Muscle layer of duodenum (tissue), 2 donors: ENCODE measurements at regions not wholly inside any gene's neighbourhood (a gene's known extent, or its start where the extent isn't known, plus 50 kb on each side); places are given as distances from the start of the nearest gene placed in this dataset.

ENCODE experiments used
- H3K27ac ChIP-seq: one replicate; pipeline ENCODE4 v1.7.0; 2013; ENCODE audit warnings: mild to moderate bottlenecking, low read length
- H3K27me3 ChIP-seq: one replicate; pipeline ENCODE4 v1.7.0; 2013; ENCODE audit warnings: low read depth, mild to moderate bottlenecking, control low read depth, low read length
- H3K36me3 ChIP-seq, 2 donors: one replicate each; pipeline ENCODE4 v1.7.0; 2013; ENCODE audit warnings: low read length in 2 of 2, control low read depth in 1 of 2, mild to moderate bottlenecking in 1 of 2; ENCODE audit not compliant: insufficient read depth in 2 of 2, control insufficient read depth in 1 of 2
- H3K4me1 ChIP-seq, 2 donors: one replicate each; pipeline ENCODE4 v1.7.0; 2013; ENCODE audit warnings: low read length in 2 of 2, mild to moderate bottlenecking in 2 of 2, control low read depth in 1 of 2, moderate library complexity in 1 of 2; ENCODE audit not compliant: insufficient read depth in 2 of 2, control insufficient read depth in 1 of 2
- H3K4me3 ChIP-seq, 2 donors: one replicate each; pipeline ENCODE4 v1.7.0; 2013; ENCODE audit warnings: low read length in 2 of 2, low read depth in 1 of 2, mild to moderate bottlenecking in 1 of 2
- H3K9me3 ChIP-seq, 2 donors: one replicate each; pipeline ENCODE4 v1.7.0; 2013; ENCODE audit warnings: low read length in 2 of 2, control low read depth in 1 of 2, mild to moderate bottlenecking in 1 of 2; ENCODE audit not compliant: control insufficient read depth in 1 of 2
- donor health status: healthy.

DNA sequence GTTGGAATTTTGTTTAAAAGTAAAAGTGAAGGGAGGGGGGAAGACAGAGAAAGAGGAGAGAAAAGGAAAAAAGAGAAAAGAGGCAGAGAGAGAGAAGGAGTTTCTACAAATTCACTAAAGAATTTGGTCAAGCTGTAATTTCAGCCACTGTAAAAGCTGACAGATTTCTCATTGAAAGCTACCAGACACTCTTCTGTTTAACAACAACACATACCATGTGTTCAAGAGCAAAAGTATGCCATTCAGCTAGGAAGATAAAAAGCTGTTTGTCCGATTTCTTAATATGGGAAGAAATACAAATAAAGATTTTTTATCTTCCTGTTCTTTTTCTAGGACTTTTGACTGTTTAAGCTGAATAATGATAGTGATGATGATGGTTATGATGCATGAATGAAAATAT, 204.8 kb upstream of the RSPO3 start:
- Histone ChIP-seq H3K36me3 (no peaks in the 10 kb centered on the region), H3K4me3 (no peak overlapping the region), H3K27me3 (no peaks in the 10 kb centered on the region), H3K4me1 (peaks cover 0 to 9% of the 10 kb centered on the region in 2 donors), H3K27ac (no peak overlapping the region), H3K9me3 (no peaks in the 10 kb centered on the region)

DNA sequence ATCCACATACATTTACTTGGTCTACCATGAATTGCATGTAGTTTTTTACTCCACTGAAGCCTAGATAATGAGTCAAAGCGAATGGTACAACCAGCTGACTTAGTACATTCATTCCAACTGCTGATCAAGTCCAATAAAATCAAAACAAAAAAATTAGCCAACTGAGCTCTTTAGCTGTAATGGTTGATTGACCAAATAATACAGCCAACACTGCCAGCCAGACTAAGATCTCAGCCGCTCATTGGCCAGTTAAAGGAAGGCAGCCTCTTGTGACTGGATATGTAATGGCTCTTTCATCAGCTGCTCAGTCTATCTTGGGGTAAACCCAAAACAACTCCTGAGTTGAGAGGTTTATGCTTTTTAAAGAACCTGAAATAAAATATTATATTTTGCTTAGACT, 204.3 kb upstream of the RSPO3 start:
- Histone ChIP-seq H3K4me1 (peaks cover 0 to 9% of the 10 kb centered on the region in 2 donors), H3K4me3 (no peak overlapping the region), H3K27me3 (no peaks in the 10 kb centered on the region), H3K9me3 (no peaks in the 10 kb centered on the region), H3K36me3 (no peaks in the 10 kb centered on the region), H3K27ac (no peak overlapping the region)

DNA sequence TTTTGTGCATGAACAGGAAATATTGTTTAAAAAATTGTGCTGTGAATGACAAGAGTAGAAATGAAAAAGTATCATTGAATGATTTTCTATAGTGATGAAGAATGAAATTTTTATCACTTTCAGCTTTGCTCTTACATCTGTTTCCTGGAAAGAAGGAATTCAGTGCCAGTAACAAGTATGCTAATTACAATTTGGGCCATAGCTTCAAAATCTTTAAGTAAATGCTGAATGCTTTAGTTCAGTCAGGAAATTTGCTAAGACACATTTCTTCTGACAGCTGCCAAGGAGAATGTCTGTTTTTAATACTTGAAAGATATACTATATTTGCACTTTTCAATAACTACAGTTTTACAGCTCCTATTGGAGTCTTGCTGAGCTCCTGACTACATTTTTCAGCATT, 203.7 kb upstream of the RSPO3 start:
- Histone ChIP-seq H3K36me3 (no peaks in the 10 kb centered on the region), H3K9me3 (no peaks in the 10 kb centered on the region), H3K27ac (no peak overlapping the region), H3K4me3 (no peak overlapping the region), H3K27me3 (no peaks in the 10 kb centered on the region), H3K4me1 (peaks cover 0 to 9% of the 10 kb centered on the region in 2 donors)

DNA sequence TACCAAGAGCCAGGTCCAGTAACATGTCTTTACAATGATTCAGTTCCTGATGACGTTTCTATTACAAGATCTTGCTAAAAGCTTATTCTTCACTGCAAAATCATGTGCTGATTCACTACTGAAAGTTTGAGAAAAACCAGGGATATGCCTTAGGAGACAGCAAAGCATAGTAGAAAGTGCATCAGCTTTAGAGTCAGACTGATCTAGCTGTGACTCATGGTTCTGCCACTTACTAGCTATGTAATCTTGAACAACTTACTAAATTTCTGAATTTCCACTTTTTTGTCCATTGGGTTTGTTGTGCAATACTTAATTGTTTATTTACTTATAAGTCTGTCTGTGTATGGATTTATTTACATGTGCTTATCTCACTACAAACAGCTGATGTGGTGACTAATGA, 198.5 kb upstream of the RSPO3 start:
- no peak overlapping the region for H3K27ac ChIP-seq
- H3K4me3 ChIP-seq, result no peak overlapping the region
- no peaks in the 10 kb centered on the region for H3K36me3 ChIP-seq
- no peaks in the 10 kb centered on the region for H3K27me3 ChIP-seq
- H3K9me3 ChIP-seq, result no peaks in the 10 kb centered on the region
- H3K4me1 ChIP-seq, result no peaks in the 10 kb centered on the region

DNA sequence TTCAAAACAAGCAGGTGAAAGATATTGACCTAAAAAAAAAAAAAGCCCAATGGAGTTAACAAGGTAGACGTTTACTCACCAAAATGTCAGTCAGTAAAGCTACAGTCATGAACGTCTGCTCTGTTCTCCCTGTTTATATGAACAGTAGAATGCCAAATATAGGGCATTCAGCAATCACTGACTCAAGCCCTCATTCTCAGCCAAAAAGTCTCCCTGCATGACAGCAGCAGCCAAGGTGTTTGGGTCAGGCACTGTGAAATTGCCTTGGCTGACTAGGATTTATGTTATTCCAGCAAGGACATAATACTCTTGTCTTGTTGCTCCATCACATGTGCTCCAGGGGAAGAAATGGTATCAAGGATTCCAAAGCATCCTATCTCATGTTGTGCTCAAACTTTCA, 194.7 kb upstream of the RSPO3 start:
- H3K36me3 ChIP-seq, result no peaks in the 10 kb centered on the region
- H3K4me3 ChIP-seq, result no peak overlapping the region
- no peaks in the 10 kb centered on the region for H3K9me3 ChIP-seq
- H3K27me3 ChIP-seq, result no peaks in the 10 kb centered on the region
- no peak overlapping the region for H3K27ac ChIP-seq
- no peaks in the 10 kb centered on the region for H3K4me1 ChIP-seq

DNA sequence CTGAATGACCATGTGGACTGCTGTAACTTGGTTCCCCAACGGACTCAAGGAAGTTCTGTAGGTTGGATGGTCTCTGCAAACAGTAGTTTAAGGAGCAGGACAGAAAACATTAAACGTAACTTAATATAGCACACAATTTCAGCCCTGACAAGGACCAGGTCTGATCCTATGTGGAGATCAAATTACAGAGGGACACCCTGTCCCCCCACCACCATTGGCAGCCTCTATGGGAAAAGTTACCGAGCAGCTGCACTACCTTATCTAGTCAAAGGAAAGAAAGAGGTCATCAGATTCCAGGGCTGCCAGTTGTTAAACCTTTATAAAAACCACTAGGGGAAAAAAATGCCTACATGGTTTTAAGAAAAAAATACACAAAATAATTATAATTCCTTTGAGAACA, 191.5 kb upstream of the RSPO3 start:
- no peaks in the 10 kb centered on the region for H3K27me3 ChIP-seq
- H3K27ac ChIP-seq, result no peak overlapping the region
- no peaks in the 10 kb centered on the region for H3K36me3 ChIP-seq
- H3K4me3 ChIP-seq, result no peak overlapping the region
- no peaks in the 10 kb centered on the region for H3K4me1 ChIP-seq
- H3K9me3 ChIP-seq, result no peaks in the 10 kb centered on the region

DNA sequence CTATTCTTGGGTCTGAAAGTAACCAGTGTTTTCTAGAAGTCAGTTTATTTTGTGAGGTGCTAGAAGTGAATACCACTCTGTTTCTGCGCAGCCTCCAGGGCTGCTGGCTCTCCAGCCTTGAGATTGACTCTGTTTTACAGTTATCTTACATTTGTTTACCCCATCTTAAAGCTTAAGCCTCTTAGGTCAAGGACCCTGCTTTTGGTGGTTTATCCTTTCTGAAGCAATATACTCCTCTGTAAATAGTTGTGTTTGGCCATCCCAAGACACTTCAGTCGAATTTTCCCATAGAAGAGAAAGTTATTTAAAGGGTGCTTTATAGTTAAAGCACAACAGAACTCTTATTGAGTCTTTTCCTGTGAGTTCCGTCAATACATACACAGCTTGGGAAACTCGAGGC, 190.6 kb upstream of the RSPO3 start:
- Histone ChIP-seq H3K4me3 (no peak overlapping the region), H3K27me3 (no peaks in the 10 kb centered on the region), H3K36me3 (no peaks in the 10 kb centered on the region), H3K27ac (no peak overlapping the region), H3K9me3 (no peaks in the 10 kb centered on the region), H3K4me1 (no peaks in the 10 kb centered on the region)

DNA sequence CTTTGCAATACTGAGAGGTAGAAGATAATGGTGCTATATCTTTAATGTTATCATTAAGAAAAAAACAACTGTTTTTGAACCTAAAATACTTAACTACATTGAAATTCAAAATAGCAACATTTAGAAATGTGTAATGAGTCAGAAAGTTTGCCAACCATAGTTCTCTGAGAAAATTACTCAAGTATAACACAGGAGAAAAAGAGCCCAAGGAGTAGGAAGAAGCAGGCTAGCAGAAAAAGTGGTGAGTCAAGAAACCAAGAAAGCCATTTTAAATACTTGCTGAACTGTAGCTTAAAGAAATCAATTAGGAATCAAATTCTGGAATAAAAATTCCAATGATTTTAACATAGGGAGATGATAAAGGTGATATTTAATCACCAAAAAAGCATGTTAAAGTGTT, 181.0 kb upstream of the RSPO3 start:
- H3K4me1 ChIP-seq, result no peaks in the 10 kb centered on the region
- no peaks in the 10 kb centered on the region for H3K9me3 ChIP-seq
- no peaks in the 10 kb centered on the region for H3K27me3 ChIP-seq
- no peaks in the 10 kb centered on the region for H3K36me3 ChIP-seq
- no peak overlapping the region for H3K27ac ChIP-seq
- H3K4me3 ChIP-seq, result no peak overlapping the region

DNA sequence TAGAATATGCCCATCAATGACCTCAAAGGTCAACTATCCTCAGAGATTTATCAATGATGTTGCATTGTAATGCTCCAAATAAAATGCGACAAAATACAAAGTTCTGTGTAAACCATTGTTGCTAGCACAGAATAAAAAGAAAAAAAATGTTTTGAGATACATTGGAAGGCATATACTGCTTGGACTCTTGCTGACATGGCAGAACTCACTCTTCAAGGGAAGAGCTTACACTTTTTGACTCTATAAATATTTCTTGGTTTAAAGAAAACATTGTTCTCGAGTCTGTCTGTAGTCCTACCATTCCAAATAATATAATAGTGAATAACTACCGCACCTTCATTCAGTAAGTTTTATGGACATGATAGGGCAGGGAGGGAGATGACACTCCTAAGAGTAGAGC, 178.7 kb upstream of the RSPO3 start:
- no peaks in the 10 kb centered on the region for H3K27me3 ChIP-seq
- no peaks in the 10 kb centered on the region for H3K9me3 ChIP-seq
- peaks cover 0 to 3% of the 10 kb centered on the region in 2 donors for H3K4me1 ChIP-seq
- H3K4me3 ChIP-seq, result no peak overlapping the region
- H3K27ac ChIP-seq, result no peak overlapping the region
- H3K36me3 ChIP-seq, result no peaks in the 10 kb centered on the region

DNA sequence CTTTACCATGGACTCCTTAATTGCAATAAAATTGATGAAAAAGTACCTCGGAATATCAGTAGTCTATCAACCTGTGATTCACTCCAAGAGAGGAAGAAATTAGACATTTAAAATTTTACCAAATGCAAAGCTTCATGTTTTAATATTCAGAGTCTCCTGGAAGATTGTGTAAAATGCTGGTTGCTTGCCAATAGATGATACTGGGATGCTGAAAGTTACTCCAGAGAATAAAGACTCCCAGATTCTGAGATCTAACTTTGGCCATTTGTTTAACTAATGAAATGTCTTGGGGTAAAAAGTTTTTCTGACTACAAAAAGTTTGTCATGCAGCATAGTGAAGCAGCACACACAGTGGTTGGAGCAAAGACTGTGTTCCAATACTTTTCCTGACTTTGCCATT, 176.7 kb upstream of the RSPO3 start:
- Histone ChIP-seq H3K4me1 (peaks cover 0 to 3% of the 10 kb centered on the region in 2 donors), H3K4me3 (no peak overlapping the region), H3K36me3 (no peaks in the 10 kb centered on the region), H3K27ac (no peak overlapping the region), H3K9me3 (no peaks in the 10 kb centered on the region), H3K27me3 (no peaks in the 10 kb centered on the region)

DNA sequence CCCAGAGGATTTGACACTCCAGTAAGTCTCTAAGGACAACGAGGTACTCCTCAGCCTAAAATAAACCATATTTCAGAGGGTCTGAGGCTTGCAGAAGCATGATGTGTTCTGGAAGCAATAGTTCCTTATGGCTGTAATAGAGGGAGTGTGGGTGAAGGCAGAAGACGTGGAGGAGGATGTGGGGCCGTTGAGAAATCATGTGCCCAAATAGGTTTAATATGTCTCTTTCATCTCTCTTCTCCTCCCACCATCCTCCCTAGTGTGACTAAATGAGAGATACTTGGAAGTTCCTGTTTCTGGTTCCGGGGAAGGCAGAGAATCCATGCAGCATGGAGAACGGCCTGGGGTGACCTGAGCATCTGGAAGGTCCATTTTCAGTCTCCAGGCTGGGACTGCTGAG, 174.0 kb upstream of the RSPO3 start:
- Histone ChIP-seq H3K9me3 (no peaks in the 10 kb centered on the region), H3K4me1 (peaks cover 0 to 3% of the 10 kb centered on the region in 2 donors), H3K27ac (no peak overlapping the region), H3K36me3 (no peaks in the 10 kb centered on the region), H3K4me3 (no peak overlapping the region), H3K27me3 (no peaks in the 10 kb centered on the region)

DNA sequence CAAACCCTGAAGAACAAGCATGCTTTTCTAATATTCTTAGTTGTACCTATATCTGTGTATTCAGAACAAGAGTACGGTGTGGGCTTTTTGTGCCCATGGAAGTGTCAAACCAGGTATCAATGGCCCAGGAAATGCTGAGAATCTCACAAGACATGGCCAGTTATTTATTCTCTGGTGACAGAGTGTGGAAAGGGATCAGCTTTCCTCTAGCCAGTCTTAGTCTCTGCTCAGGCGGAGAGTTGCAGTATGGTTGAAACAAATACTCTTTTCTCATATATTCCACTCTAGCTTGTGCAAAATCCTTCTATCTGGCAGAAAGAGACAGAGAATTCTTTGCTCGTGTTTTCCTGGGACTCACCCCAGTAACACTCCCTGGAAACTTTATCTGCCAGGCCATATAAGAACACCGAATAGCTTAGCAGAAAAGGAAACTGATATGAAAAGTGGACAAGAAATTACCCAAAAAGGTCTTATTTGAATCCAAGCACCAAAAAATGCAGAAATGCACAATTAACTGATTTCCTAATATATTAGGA, 173.3 kb upstream of the RSPO3 start:
- Histone ChIP-seq H3K4me1 (peaks cover 0 to 3% of the 10 kb centered on the region in 2 donors), H3K36me3 (no peaks in the 10 kb centered on the region), H3K9me3 (no peaks in the 10 kb centered on the region), H3K27ac (no peak overlapping the region), H3K4me3 (no peak overlapping the region), H3K27me3 (no peaks in the 10 kb centered on the region)
